IMR-90 (cell line): ENCODE measurements at regions not wholly inside any gene's neighbourhood (a gene's known extent, or its start where the extent isn't known, plus 50 kb on each side); places are given as distances from the start of the nearest gene placed in this dataset.

Experiments
- ATAC-seq: fragments of 200-7000 bp; cut with Tn5 transposase; 2 replicates; pipeline ENCODE4 v1.9.1; 2020; ENCODE audit warnings: low read depth, mild to moderate bottlenecking, moderate library complexity
- BruUV-seq: library from RNA; stranded (reverse); fragments of 400-500 nt; replicated peaks from 2 replicates; lab custom pipeline; 2021; lab: Mats Ljungman, UMichigan
- CTCF ChIA-PET: fragments of 300-600 bp; formaldehyde crosslinking; extraction: SDS; loops from one replicate; lab custom pipeline; 2021; ENCODE audit warnings: antibody characterized with exemption; lab: Yijun Ruan, JAX
- POLR2A ChIA-PET: fragments of 300-600 bp; sonication (Branson Sonifier 250); formaldehyde crosslinking; loops from one replicate; lab custom pipeline; 2022; ENCODE audit warnings: antibody characterized with exemption; ENCODE audit not compliant: unreplicated experiment; lab: Charles Lee
- DNase-seq: peaks from one replicate; pipeline ENCODE4 v3.0.0; 2013
- H2AFZ ChIP-seq: replicated peaks from 2 replicates; pipeline ENCODE3; 2013; ENCODE audit warnings: low read length, mild to moderate bottlenecking; ENCODE audit not compliant: poor library complexity
- H2AK5ac ChIP-seq: 2 replicates; pipeline ENCODE4 v1.6.1; 2013; ENCODE audit warnings: low read depth, low read length, inconsistent platforms
- H2AK9ac ChIP-seq: replicated peaks from 2 replicates; pipeline ENCODE3; 2013; ENCODE audit warnings: mild to moderate bottlenecking, low read depth, low read length, moderate library complexity; ENCODE audit not compliant: poor library complexity
- H2BK120ac ChIP-seq: 2 replicates; pipeline ENCODE4 v1.6.1; 2013; ENCODE audit warnings: low read depth, low read length, inconsistent platforms
- H2BK15ac ChIP-seq: 3 replicates; pipeline ENCODE4 v1.6.1; 2013; ENCODE audit warnings: low read depth, low read length, inconsistent platforms
- H2BK20ac ChIP-seq: 2 replicates; pipeline ENCODE4 v1.6.1; 2013; ENCODE audit warnings: low read depth, mild to moderate bottlenecking, inconsistent platforms, low read length, moderate library complexity
- H2BK5ac ChIP-seq: 2 replicates; pipeline ENCODE4 v1.6.1; 2013; ENCODE audit warnings: mild to moderate bottlenecking, low read depth, low read length, inconsistent platforms; ENCODE audit not compliant: poor library complexity, severe bottlenecking
- H3K14ac ChIP-seq: replicated peaks from 2 replicates; pipeline ENCODE4 v1.6.1; 2013; ENCODE audit warnings: low read depth, low read length, inconsistent platforms
- H3K18ac ChIP-seq: 2 replicates; pipeline ENCODE4 v1.6.1; 2013; ENCODE audit warnings: low read depth, low read length, control low read depth
- H3K23ac ChIP-seq: 2 replicates; pipeline ENCODE4 v1.6.1; 2013; ENCODE audit warnings: low read depth, low read length, inconsistent platforms
- H3K27ac ChIP-seq: 2 replicates; pipeline ENCODE4 v1.5.1; 2013; ENCODE audit warnings: mild to moderate bottlenecking, control low read depth, low read length; ENCODE audit not compliant: insufficient read depth
- H3K27me3 ChIP-seq: 2 replicates; pipeline ENCODE4 v1.6.1; 2013; ENCODE audit warnings: low read length; ENCODE audit not compliant: control insufficient read depth, insufficient read depth
- H3K36me3 ChIP-seq: 2 replicates; pipeline ENCODE4 v1.6.1; 2013; ENCODE audit warnings: low read length, mixed read lengths; ENCODE audit not compliant: control insufficient read depth, insufficient read depth
- H3K4ac ChIP-seq: 2 replicates; pipeline ENCODE4 v1.6.1; 2013; ENCODE audit warnings: low read depth, low read length, inconsistent platforms
- H3K4me1 ChIP-seq: 2 replicates; pipeline ENCODE4 v1.6.1; 2013; ENCODE audit warnings: low read length, mixed read lengths; ENCODE audit not compliant: control insufficient read depth, insufficient read depth
- H3K4me2 ChIP-seq: 2 replicates; pipeline ENCODE4 v1.6.1; 2013; ENCODE audit warnings: low read depth, mild to moderate bottlenecking, control low read depth, low read length, moderate library complexity
- H3K4me3 ChIP-seq: 2 replicates; pipeline ENCODE4 v1.5.1; 2013; ENCODE audit warnings: low read depth, mild to moderate bottlenecking, control low read depth, low read length, moderate library complexity; ENCODE audit not compliant: insufficient read depth
- H3K56ac ChIP-seq: 2 replicates; pipeline ENCODE4 v1.6.1; 2013; ENCODE audit warnings: low read length, inconsistent platforms; ENCODE audit not compliant: insufficient read depth; ENCODE audit errors: extremely low read depth
- H3K79me1 ChIP-seq, 2 experiments: 2 replicates each; pipeline ENCODE4 v1.6.1; 2013; ENCODE audit warnings: low read length in 2 of 2, inconsistent platforms in 1 of 2, low read depth in 1 of 2
- H3K9ac ChIP-seq: 2 replicates; pipeline ENCODE4 v1.6.1; 2013; ENCODE audit warnings: low read depth, low read length, control low read depth
- H3K9me1 ChIP-seq: 2 replicates; pipeline ENCODE4 v1.6.1; 2013; ENCODE audit warnings: low read length, inconsistent platforms; ENCODE audit not compliant: insufficient read depth
- H3K9me3 ChIP-seq: 2 replicates; pipeline ENCODE4 v1.6.1; 2013; ENCODE audit warnings: low read length; ENCODE audit not compliant: control insufficient read depth, insufficient read depth
- H4K20me1 ChIP-seq: 2 replicates; pipeline ENCODE4 v1.6.1; 2013; ENCODE audit warnings: low read length, inconsistent platforms; ENCODE audit not compliant: insufficient read depth
- H4K5ac ChIP-seq: 2 replicates; pipeline ENCODE4 v1.6.1; 2013; ENCODE audit warnings: mild to moderate bottlenecking, low read depth, low read length, control low read depth
- H4K8ac ChIP-seq, 2 experiments: 2 replicates each; pipeline ENCODE4 v1.6.1; 2013; ENCODE audit warnings: low read depth in 2 of 2, low read length in 2 of 2, control low read depth in 1 of 2, inconsistent platforms in 1 of 2
- H4K91ac ChIP-seq: 2 replicates; pipeline ENCODE4 v1.6.1; 2013; ENCODE audit warnings: low read depth, low read length, inconsistent platforms; ENCODE audit not compliant: insufficient read depth
- BHLHE40 ChIP-seq: fragments of 150-350 bp; IDR thresholded peaks from 2 replicates; pipeline ENCODE4 v1.6.1; 2016; ENCODE audit warnings: mild to moderate bottlenecking, low read depth, low read length
- CEBPB ChIP-seq: IDR thresholded peaks from 2 replicates; pipeline ENCODE4 v1.6.1; 2012; ENCODE audit warnings: low read depth, low read length, improper control_type of control experiment
- CHD1 ChIP-seq: IDR thresholded peaks from 2 replicates; pipeline ENCODE4 v1.6.1; 2012; ENCODE audit warnings: low read depth, low read length, improper control_type of control experiment
- FOS ChIP-seq: fragments of 150-350 bp; IDR thresholded peaks from 2 replicates; pipeline ENCODE4 v1.6.1; 2016; ENCODE audit warnings: low read depth, low read length
- MAFK ChIP-seq: IDR thresholded peaks from 2 replicates; pipeline ENCODE4 v1.6.1; 2012; ENCODE audit warnings: low read depth, low read length, improper control_type of control experiment
- MAZ ChIP-seq: IDR thresholded peaks from 2 replicates; pipeline ENCODE4 v1.6.1; 2012; ENCODE audit warnings: low read depth, mild to moderate bottlenecking, low read length, improper control_type of control experiment, moderate library complexity, borderline replicate concordance
- MXI1 ChIP-seq: IDR thresholded peaks from 2 replicates; pipeline ENCODE4 v1.6.1; 2012; ENCODE audit warnings: low read depth, mild to moderate bottlenecking, low read length, moderate library complexity, borderline replicate concordance
- NFE2L2 ChIP-seq: fragments of 150-350 bp; IDR thresholded peaks from 2 replicates; pipeline ENCODE4 v1.6.1; 2016; ENCODE audit warnings: low read depth, mild to moderate bottlenecking, low read length
- POLR2A ChIP-seq: IDR thresholded peaks from 2 replicates; pipeline ENCODE4 v1.6.1; 2012; ENCODE audit warnings: mild to moderate bottlenecking, low read depth, low read length
- RAD21 ChIP-seq: IDR thresholded peaks from 2 replicates; pipeline ENCODE4 v1.6.1; 2012; ENCODE audit warnings: low read length, improper control_type of control experiment
- RCOR1 ChIP-seq: IDR thresholded peaks from 2 replicates; pipeline ENCODE4 v1.6.1; 2012; ENCODE audit warnings: mild to moderate bottlenecking, low read length, improper control_type of control experiment; ENCODE audit not compliant: insufficient replicate concordance
- RFX5 ChIP-seq: IDR thresholded peaks from 2 replicates; pipeline ENCODE4 v1.8.0; 2012; ENCODE audit warnings: low read depth, mild to moderate bottlenecking, low read length, moderate library complexity
- SMC3 ChIP-seq: fragments of 150-350 bp; IDR thresholded peaks from 2 replicates; pipeline ENCODE4 v1.6.1; 2016; ENCODE audit warnings: low read depth, mild to moderate bottlenecking, antibody characterized with exemption, low read length, moderate library complexity
- WGBS, 2 experiments: methylation state at CpG; one replicate each; pipeline versions ENCODE4 v1.1.5 to v1.1.7; 2013; ENCODE audit warnings: missing lambda C conversion rate in 2 of 2; ENCODE audit not compliant: insufficient read length in 1 of 2; ENCODE audit errors: extremely low coverage in 2 of 2; 5-methylcytosine and 5-hydroxymethylcytosine counted together
- dilution Hi-C: fragments of 300-500 bp; cut with HindIII; formaldehyde crosslinking; loops from one replicate; pipeline ENCODE4 v1.14.3; 2018; ENCODE audit warnings: low sequenced_read_pairs; ENCODE audit not compliant: unreplicated experiment
- in situ Hi-C: fragments of 300-500 bp; cut with MboI; formaldehyde crosslinking; loops from 3 replicates; pipeline ENCODE4 v1.14.3; 2019; ENCODE audit warnings: low sequenced_read_pairs, inconsistent platforms, mixed read lengths
- intact Hi-C: fragments of 100-400 bp; cut with micrococcal nuclease; formaldehyde crosslinking; loops from 2 replicates; pipeline ENCODE4 v1.10.0; 2022
- TF ChIP-seq, protein P1 (sequence below): conservative IDR thresholded peaks from 2 replicates; pipeline ENCODE4 v1.5.1; 2012; ENCODE audit warnings: mild to moderate bottlenecking, low read depth, low read length, improper control_type of control experiment
- TF ChIP-seq, protein P2 (sequence below): fragments of 150-350 bp; IDR thresholded peaks from 2 replicates; pipeline ENCODE4 v1.6.1; 2017; ENCODE audit warnings: mild to moderate bottlenecking, antibody characterized with exemption, low read length, low read depth
- TF ChIP-seq, protein P3 (sequence below): fragments of 150-350 bp; IDR thresholded peaks from 2 replicates; pipeline ENCODE4 v1.6.1; 2016; ENCODE audit warnings: low read depth, mild to moderate bottlenecking, low read length, moderate library complexity, borderline replicate concordance

DNA sequence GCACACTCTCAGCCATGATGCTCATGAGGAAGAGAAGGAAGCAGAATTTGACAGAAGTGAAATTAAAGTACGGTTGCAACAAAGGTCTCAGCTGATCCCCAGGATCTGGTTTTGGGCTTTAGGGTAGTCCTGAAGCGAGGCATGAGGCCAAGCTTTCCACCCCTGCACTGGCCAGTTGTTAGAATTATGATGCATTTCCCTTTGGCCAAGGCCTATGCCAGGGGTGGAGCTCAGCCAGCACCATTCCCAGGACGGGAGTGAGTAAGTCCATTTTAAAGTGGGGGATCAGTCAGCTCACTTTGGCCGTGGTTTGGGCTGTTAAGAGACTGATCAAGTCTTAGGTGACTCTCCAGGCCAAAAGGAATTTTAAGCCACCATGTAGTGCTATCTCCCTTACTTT, 314.5 kb upstream of the MMADHC start:
- H2AFZ ChIP-seq = peak overlapping the region; percentile 4
- intact Hi-C loops = loop anchor here (10.0 kb wide), 1 partner anchor 307 kb away; no protein-coding TSS in a partner anchor

More for the DNA sequence above, 314.5 kb upstream of the MMADHC start:
- no peaks in the 10 kb centered on the region for H3K27me3 ChIP-seq
- no peak overlapping the region for H3K14ac ChIP-seq
- no peaks in the 10 kb centered on the region for H3K79me1 ChIP-seq
- ChIA-PET CTCF (no interaction called here), POLR2A (no interaction called here)
- no CpG with 5 or more reads among the region's 4 CpGs for WGBS, 2 experiments
- H4K5ac ChIP-seq = no peak overlapping the region
- dilution Hi-C loops (no loop called here), in situ Hi-C loops (no loop called here)
- no peak for TF ChIP-seq MAFK
- no peak for TF ChIP-seq RCOR1
- TF ChIP-seq MXI1 = no peak
- TF ChIP-seq, protein P1, sequence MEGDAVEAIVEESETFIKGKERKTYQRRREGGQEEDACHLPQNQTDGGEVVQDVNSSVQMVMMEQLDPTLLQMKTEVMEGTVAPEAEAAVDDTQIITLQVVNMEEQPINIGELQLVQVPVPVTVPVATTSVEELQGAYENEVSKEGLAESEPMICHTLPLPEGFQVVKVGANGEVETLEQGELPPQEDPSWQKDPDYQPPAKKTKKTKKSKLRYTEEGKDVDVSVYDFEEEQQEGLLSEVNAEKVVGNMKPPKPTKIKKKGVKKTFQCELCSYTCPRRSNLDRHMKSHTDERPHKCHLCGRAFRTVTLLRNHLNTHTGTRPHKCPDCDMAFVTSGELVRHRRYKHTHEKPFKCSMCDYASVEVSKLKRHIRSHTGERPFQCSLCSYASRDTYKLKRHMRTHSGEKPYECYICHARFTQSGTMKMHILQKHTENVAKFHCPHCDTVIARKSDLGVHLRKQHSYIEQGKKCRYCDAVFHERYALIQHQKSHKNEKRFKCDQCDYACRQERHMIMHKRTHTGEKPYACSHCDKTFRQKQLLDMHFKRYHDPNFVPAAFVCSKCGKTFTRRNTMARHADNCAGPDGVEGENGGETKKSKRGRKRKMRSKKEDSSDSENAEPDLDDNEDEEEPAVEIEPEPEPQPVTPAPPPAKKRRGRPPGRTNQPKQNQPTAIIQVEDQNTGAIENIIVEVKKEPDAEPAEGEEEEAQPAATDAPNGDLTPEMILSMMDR = no peak
- no peak for TF ChIP-seq FOS
- TF ChIP-seq POLR2A = no peak
- TF ChIP-seq, protein P2, sequence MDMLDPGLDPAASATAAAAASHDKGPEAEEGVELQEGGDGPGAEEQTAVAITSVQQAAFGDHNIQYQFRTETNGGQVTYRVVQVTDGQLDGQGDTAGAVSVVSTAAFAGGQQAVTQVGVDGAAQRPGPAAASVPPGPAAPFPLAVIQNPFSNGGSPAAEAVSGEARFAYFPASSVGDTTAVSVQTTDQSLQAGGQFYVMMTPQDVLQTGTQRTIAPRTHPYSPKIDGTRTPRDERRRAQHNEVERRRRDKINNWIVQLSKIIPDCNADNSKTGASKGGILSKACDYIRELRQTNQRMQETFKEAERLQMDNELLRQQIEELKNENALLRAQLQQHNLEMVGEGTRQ = no peak
- TF ChIP-seq, protein P3, sequence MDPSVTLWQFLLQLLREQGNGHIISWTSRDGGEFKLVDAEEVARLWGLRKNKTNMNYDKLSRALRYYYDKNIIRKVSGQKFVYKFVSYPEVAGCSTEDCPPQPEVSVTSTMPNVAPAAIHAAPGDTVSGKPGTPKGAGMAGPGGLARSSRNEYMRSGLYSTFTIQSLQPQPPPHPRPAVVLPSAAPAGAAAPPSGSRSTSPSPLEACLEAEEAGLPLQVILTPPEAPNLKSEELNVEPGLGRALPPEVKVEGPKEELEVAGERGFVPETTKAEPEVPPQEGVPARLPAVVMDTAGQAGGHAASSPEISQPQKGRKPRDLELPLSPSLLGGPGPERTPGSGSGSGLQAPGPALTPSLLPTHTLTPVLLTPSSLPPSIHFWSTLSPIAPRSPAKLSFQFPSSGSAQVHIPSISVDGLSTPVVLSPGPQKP = no peak
- no peak for TF ChIP-seq SMC3
- no peak for TF ChIP-seq RFX5
- TF ChIP-seq CHD1 = no peak
- no peak for TF ChIP-seq RAD21
- TF ChIP-seq BHLHE40 = no peak
- no peak for TF ChIP-seq CEBPB
- no peak for TF ChIP-seq NFE2L2
- TF ChIP-seq MAZ = no peak
- H2BK5ac ChIP-seq = no peak overlapping the region
- no peak overlapping the region for H2AK5ac ChIP-seq
- no TSS peak for BruUV-seq
- no peak overlapping the region for H3K9ac ChIP-seq
- no peak for ATAC-seq
- no peak overlapping the region for H2BK15ac ChIP-seq
- no peaks in the 10 kb centered on the region for H3K36me3 ChIP-seq
- no peak overlapping the region for H4K91ac ChIP-seq
- H2AK9ac ChIP-seq = no peak overlapping the region
- no peak overlapping the region for H4K8ac ChIP-seq
- H3K4me2 ChIP-seq = no peak overlapping the region
- no peak for DNase-seq
- no peaks in the 10 kb centered on the region for H4K20me1 ChIP-seq
- H3K9me1 ChIP-seq = no peaks in the 10 kb centered on the region
- H3K56ac ChIP-seq = no peak overlapping the region
- no peak overlapping the region for H3K27ac ChIP-seq
- no peaks in the 10 kb centered on the region for H3K9me3 ChIP-seq
- H2BK20ac ChIP-seq = no peak overlapping the region
- no peak overlapping the region for H2BK120ac ChIP-seq
- no peak overlapping the region for H3K23ac ChIP-seq
- no peak overlapping the region for H3K18ac ChIP-seq
- H3K4ac ChIP-seq = no peak overlapping the region
- H3K4me1 ChIP-seq = peaks cover 3% of the 10 kb centered on the region; the same call in 1 of the 2 replicates
- H3K4me3 ChIP-seq = no peak overlapping the region
